ENCODE measurements at regions not wholly inside any gene's neighbourhood (a gene's known extent, or its start where the extent isn't known, plus 50 kb on each side); places are given as distances from the start of the nearest gene placed in this dataset.

- DNase-seq, result no peak
- H3K27me3 ChIP-seq, result no peaks in the 10 kb centered on the region
- H3K4me1 ChIP-seq, result no peaks in the 10 kb centered on the region
- no peak overlapping the region for H3K4me3 ChIP-seq
- 69 to 87% methylated on average over 3 of the region's 3 CpGs for WGBS, 2 donors
- no peaks in the 10 kb centered on the region for H3K36me3 ChIP-seq
- H3K9me3 ChIP-seq, result no peaks in the 10 kb centered on the region
- H3K27ac ChIP-seq, result no peak overlapping the region
- TF ChIP-seq POLR2AphosphoS5 (IDR thresholded peaks at IDR 0.05), result no peak
- TF ChIP-seq POLR2A (IDR thresholded peaks at IDR 0.05), result no peak
- TF ChIP-seq, protein P1, sequence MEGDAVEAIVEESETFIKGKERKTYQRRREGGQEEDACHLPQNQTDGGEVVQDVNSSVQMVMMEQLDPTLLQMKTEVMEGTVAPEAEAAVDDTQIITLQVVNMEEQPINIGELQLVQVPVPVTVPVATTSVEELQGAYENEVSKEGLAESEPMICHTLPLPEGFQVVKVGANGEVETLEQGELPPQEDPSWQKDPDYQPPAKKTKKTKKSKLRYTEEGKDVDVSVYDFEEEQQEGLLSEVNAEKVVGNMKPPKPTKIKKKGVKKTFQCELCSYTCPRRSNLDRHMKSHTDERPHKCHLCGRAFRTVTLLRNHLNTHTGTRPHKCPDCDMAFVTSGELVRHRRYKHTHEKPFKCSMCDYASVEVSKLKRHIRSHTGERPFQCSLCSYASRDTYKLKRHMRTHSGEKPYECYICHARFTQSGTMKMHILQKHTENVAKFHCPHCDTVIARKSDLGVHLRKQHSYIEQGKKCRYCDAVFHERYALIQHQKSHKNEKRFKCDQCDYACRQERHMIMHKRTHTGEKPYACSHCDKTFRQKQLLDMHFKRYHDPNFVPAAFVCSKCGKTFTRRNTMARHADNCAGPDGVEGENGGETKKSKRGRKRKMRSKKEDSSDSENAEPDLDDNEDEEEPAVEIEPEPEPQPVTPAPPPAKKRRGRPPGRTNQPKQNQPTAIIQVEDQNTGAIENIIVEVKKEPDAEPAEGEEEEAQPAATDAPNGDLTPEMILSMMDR (IDR thresholded peaks at IDR 0.05), result no peak
- no peak for TF ChIP-seq EP300 (IDR thresholded peaks at IDR 0.05)
- ATAC-seq (ENCODE audit: low FRiP score in 2 of 2), result no peak
Observed at GRCh38 chr13:50299546-50300249, 284.5 kb downstream of the KCNRG start.

GRCh38 chr13:50303963-50304721 is 288.9 kb downstream of the KCNRG start:
- peaks cover 0 to 1% (median 0%) of the 10 kb centered on the region in 4 donors for H3K4me1 ChIP-seq
- ATAC-seq (ENCODE audit: low FRiP score in 2 of 2) (no peak), DNase-seq (no peak)
- TF ChIP-seq, protein P1 (IDR thresholded peaks at IDR 0.05), result no peak
- TF ChIP-seq EP300 (IDR thresholded peaks at IDR 0.05) (no peak), POLR2AphosphoS5 (IDR thresholded peaks at IDR 0.05) (no peak), POLR2A (IDR thresholded peaks at IDR 0.05) (no peak)
- H3K27me3 ChIP-seq, result no peaks in the 10 kb centered on the region
- 85 to 91% methylated on average over 5 of the region's 5 CpGs for WGBS, 2 donors
- H3K4me3 ChIP-seq, result no peak overlapping the region
- no peaks in the 10 kb centered on the region for H3K9me3 ChIP-seq
- H3K36me3 ChIP-seq, result no peaks in the 10 kb centered on the region
- no peak overlapping the region for H3K27ac ChIP-seq

GRCh38 chr13:50306156-50306555 is 290.9 kb downstream of the KCNRG start:
- Histone ChIP-seq H3K27me3 (no peaks in the 10 kb centered on the region), H3K27ac (no peak overlapping the region), H3K4me1 (peaks cover 0 to 14% (median 8%) of the 10 kb centered on the region in 4 donors), H3K4me3 (no peak overlapping the region), H3K9me3 (no peaks in the 10 kb centered on the region), H3K36me3 (no peaks in the 10 kb centered on the region)
- no peak for TF ChIP-seq POLR2AphosphoS5 (IDR thresholded peaks at IDR 0.05)
- no peak for TF ChIP-seq EP300 (IDR thresholded peaks at IDR 0.05)
- TF ChIP-seq POLR2A (IDR thresholded peaks at IDR 0.05), result no peak
- TF ChIP-seq, protein P1 (IDR thresholded peaks at IDR 0.05), result no peak
- DNase-seq (no peak), ATAC-seq (ENCODE audit: low FRiP score in 2 of 2) (no peak)
- 93 to 97% methylated on average over 4 of the region's 4 CpGs for WGBS, 2 donors

DNA sequence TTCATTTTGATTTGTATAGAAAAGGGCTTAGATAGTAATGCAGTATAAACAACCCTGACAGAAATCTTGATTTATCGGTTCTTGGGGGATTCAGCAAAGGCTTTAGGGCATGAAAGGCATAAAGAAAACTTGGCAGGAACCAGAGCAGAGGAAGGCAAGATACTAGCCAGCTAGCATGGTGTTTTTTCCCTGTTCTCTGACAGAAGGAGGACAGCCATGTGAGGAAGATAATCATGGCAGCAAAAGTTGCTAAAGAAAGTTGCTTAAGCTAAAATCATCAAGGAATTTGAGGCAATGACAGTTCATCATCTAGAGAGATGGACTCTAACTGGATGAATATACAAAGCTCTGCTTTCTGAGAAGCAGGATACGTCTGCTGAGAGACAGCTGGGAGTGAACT is 294.1 kb downstream of the KCNRG start:
- ATAC-seq (ENCODE audit: low FRiP score in 2 of 2) (no peak), DNase-seq (no peak)
- H3K36me3 ChIP-seq, result no peaks in the 10 kb centered on the region
- no peak overlapping the region for H3K4me3 ChIP-seq
- H3K4me1 ChIP-seq, result peaks cover 0 to 14% (median 11%) of the 10 kb centered on the region in 4 donors
- TF ChIP-seq POLR2A (IDR thresholded peaks at IDR 0.05) (no peak), EP300 (IDR thresholded peaks at IDR 0.05) (no peak), POLR2AphosphoS5 (IDR thresholded peaks at IDR 0.05) (no peak)
- TF ChIP-seq, protein P1 (IDR thresholded peaks at IDR 0.05), result no peak
- H3K9me3 ChIP-seq, result no peaks in the 10 kb centered on the region
- 61 to 63% methylated on average over 2 of the region's 2 CpGs for WGBS, 2 donors
- H3K27me3 ChIP-seq, result no peaks in the 10 kb centered on the region
- H3K27ac ChIP-seq, result no peak overlapping the region
